ENCODE measurements at regions not wholly inside any gene's neighbourhood (a gene's known extent, or its start where the extent isn't known, plus 50 kb on each side); places are given as distances from the start of the nearest gene placed in this dataset.

- WGBS, 2 donors = 55 to 71% methylated on average over 3 of the region's 3 CpGs
- no peaks in the 10 kb centered on the region for H3K36me3 ChIP-seq
- no peak for ATAC-seq
- no peak overlapping the region for H3K27ac ChIP-seq
- no peaks in the 10 kb centered on the region for H3K27me3 ChIP-seq
- H3K4me1 ChIP-seq = peaks cover 8 to 49% (median 25%) of the 10 kb centered on the region in 9 donors
- H3K4me3 ChIP-seq = no peak overlapping the region
- DNase-seq = no peak
- TF ChIP-seq, protein P1, sequence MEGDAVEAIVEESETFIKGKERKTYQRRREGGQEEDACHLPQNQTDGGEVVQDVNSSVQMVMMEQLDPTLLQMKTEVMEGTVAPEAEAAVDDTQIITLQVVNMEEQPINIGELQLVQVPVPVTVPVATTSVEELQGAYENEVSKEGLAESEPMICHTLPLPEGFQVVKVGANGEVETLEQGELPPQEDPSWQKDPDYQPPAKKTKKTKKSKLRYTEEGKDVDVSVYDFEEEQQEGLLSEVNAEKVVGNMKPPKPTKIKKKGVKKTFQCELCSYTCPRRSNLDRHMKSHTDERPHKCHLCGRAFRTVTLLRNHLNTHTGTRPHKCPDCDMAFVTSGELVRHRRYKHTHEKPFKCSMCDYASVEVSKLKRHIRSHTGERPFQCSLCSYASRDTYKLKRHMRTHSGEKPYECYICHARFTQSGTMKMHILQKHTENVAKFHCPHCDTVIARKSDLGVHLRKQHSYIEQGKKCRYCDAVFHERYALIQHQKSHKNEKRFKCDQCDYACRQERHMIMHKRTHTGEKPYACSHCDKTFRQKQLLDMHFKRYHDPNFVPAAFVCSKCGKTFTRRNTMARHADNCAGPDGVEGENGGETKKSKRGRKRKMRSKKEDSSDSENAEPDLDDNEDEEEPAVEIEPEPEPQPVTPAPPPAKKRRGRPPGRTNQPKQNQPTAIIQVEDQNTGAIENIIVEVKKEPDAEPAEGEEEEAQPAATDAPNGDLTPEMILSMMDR (IDR thresholded peaks at IDR 0.05) = no peak
- no peaks in the 10 kb centered on the region for H3K9me3 ChIP-seq
- intact Hi-C loops (cut with DNase I) = loop anchor here in 4 of 10 donors (10.0 kb wide), 4 partner anchors 47 to 1273 kb away; no protein-coding TSS in a partner anchor
Observed at GRCh38 chr7:47188136-47188535, 393.8 kb downstream of the TNS3 start.

- H3K4me3 ChIP-seq = no peak overlapping the region
- no peaks in the 10 kb centered on the region for H3K27me3 ChIP-seq
- 86 to 90% methylated on average over 5 of the region's 5 CpGs for WGBS, 2 donors
- ATAC-seq = no peak
- peak overlapping the region in 2 of 10 donors; percentile 67 to 84 for H3K27ac ChIP-seq
- peaks cover 11 to 67% (median 31%) of the 10 kb centered on the region in 9 donors for H3K4me1 ChIP-seq
- DNase-seq = no peak
- no peaks in the 10 kb centered on the region for H3K36me3 ChIP-seq
- TF ChIP-seq, protein P1 (IDR thresholded peaks at IDR 0.05) = no peak
- intact Hi-C loops (cut with DNase I) = loop anchor here in 4 of 10 donors (10.0 kb wide), 4 partner anchors 48 to 1272 kb away; no protein-coding TSS in a partner anchor
- no peaks in the 10 kb centered on the region for H3K9me3 ChIP-seq
Observed at GRCh38 chr7:47186316-47186715, 395.6 kb downstream of the TNS3 start.

DNA sequence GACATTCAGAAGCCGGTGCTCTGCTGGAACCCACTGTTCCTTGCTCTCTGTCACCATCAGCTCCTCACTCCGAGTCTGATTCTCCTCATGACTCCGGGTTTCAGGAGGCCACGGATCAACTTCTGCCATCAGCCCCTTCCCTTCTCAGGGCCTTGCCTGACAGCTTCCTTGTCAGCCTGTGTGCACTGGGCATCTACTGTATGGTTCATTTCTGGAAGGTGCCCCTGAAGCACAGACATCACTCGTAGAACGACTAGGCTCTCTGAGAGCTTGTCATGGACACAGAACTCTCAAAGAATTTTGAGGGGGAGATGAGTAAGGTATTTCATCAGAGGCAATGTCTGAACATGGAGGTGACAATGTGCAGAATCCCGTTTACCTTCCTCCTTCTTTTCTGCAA, 396.1 kb downstream of the TNS3 start:
- TF ChIP-seq, protein P1 (IDR thresholded peaks at IDR 0.05) = no peak
- ATAC-seq (no peak), DNase-seq (no peak)
- H3K27me3 ChIP-seq = no peaks in the 10 kb centered on the region
- intact Hi-C loops (cut with DNase I) = loop anchor here in 4 of 10 donors (10.0 kb wide), 4 partner anchors 49 to 1271 kb away; no protein-coding TSS in a partner anchor
- no peaks in the 10 kb centered on the region for H3K9me3 ChIP-seq
- no peaks in the 10 kb centered on the region for H3K36me3 ChIP-seq
- 88 to 90% methylated on average over 7 of the region's 7 CpGs for WGBS, 2 donors
- peak overlapping the region in 9 of 10 donors; percentile 33 to 84 (median 67) for H3K27ac ChIP-seq
- H3K4me1 ChIP-seq = peaks cover 8 to 68% (median 33%) of the 10 kb centered on the region in 9 donors
- no peak overlapping the region for H3K4me3 ChIP-seq

- WGBS, 2 donors = 27 to 34% methylated on average over 3 of the region's 3 CpGs
- peaks cover 7 to 67% (median 36%) of the 10 kb centered on the region in 9 donors for H3K4me1 ChIP-seq
Observed at GRCh38 chr7:47185170-47185569, 396.7 kb downstream of the TNS3 start.

More at GRCh38 chr7:47185170-47185569, 396.7 kb downstream of the TNS3 start:
- no peaks in the 10 kb centered on the region for H3K27me3 ChIP-seq
- no peak overlapping the region for H3K4me3 ChIP-seq
- ATAC-seq (peak in 5 of 8 donors; percentile 6 to 73 (median 22)), DNase-seq (no peak)
- H3K9me3 ChIP-seq = no peaks in the 10 kb centered on the region
- H3K27ac ChIP-seq = peak overlapping the region; percentile 33 to 84 (median 66)
- TF ChIP-seq, protein P1 (IDR thresholded peaks at IDR 0.05) = no peak
- intact Hi-C loops (cut with DNase I) = loop anchor here in 4 of 10 donors (10.0 kb wide), 4 partner anchors 50 to 1270 kb away; no protein-coding TSS in a partner anchor
- H3K36me3 ChIP-seq = no peaks in the 10 kb centered on the region
